T-helper 22 cell (primary cell): ENCODE measurements at regions not wholly inside any gene's neighbourhood (a gene's known extent, or its start where the extent isn't known, plus 50 kb on each side); places are given as distances from the start of the nearest gene placed in this dataset.
A peak's percentile ranks its signal among the peaks of the same experiment; 100 is the strongest.

Source experiments
- DNase-seq: peaks from one replicate; pipeline ENCODE4 v3.0.0-alpha.2; 2020; ENCODE audit warnings: low read depth

- no peak for DNase-seq
Observed at GRCh38 chr4:26140150-26140898, 180.5 kb upstream of the RBPJ start.

GRCh38 chr4:26141051-26141721 is 179.6 kb upstream of the RBPJ start:
- DNase-seq: no peak

DNA sequence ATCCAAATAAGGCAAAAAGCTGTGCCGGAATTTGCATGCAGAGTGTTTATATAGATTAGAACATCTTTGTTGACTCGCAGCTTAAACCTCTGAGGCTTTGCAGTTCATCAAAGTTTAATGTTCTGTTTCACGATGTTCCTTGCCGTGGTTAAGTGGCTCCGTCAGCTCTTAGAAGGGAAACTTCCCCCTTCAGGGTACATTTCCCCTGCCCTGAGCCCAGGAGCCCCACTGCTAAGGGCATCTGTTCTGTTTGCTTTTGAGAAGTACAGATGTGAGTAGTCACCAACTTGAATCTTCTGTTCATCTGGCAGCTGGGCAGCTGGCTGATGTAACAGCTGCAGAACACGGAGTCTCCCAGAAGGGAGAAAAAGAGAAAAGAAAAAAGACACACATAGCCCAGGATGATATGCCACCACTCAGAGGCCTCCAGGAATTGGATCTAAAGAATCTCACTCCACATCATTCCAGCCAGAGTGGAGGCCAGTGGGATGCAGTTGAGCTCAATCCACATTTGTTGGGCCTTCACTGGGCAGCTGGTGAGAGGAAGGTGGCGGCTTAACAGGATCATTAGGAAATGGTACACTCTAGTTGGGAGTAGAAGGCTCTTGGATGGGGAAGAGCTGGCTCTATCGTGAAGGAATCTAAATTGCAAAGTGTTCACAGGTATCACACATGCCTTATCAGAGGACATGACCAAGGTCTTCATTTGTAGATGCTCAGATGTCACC is 178.7 kb upstream of the RBPJ start:
- no peak for DNase-seq

DNA sequence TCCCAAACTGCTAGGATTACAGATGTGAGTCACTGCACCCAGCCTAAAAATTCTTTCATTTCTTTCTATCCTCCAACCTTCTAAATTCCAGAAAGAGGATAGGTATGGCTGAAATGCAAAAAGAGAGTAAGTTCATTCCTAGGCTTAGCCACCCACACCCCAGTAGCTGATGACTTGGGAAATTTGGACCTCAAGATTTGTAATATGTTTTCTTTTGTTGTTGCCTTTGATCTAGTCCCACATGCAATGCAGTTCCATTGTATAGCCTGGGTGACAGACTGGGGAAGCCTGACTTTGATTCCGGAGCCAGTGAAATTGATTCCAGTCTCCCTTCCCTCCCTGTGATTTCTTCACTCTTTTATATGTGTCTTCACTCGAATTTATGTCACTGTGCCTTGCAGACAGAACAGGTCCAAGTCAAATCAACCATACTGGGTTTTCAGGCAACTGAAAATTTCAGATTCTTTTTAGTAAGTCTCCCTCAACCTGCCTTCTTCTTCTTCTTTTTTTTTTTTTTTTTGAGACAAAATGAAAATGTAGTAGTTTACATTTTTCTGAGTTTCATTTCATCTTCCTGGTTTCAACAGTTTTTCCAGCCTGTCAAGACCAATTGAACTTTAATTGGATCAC is 176.2 kb upstream of the RBPJ start:
- no peak for DNase-seq

- DNase-seq: no peak
Observed at GRCh38 chr4:26145212-26145611, 175.6 kb upstream of the RBPJ start.

- DNase-seq: no peak
Observed at GRCh38 chr4:26148927-26149326, 171.9 kb upstream of the RBPJ start.

DNA sequence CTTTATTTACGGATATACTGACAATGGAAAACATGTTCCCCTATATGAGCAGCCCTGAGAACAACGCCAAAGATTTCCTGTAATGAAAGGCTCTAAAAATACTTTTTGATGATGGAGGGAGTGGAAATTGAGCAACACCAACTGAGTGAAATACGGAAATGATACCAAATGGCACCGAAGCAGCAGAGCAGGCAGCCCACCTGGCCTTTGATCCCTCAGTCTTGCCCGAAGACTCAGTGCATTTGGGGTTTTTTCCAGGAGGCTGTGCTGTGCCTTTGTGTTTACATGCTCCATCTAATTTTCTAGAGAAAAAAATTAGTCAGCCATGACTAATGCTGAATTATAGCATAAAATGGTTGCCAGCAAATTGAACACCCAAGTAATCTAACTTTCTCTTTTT is 169.9 kb upstream of the RBPJ start:
- DNase-seq: no peak

GRCh38 chr4:26151615-26152014 is 169.2 kb upstream of the RBPJ start:
- no peak for DNase-seq

DNA sequence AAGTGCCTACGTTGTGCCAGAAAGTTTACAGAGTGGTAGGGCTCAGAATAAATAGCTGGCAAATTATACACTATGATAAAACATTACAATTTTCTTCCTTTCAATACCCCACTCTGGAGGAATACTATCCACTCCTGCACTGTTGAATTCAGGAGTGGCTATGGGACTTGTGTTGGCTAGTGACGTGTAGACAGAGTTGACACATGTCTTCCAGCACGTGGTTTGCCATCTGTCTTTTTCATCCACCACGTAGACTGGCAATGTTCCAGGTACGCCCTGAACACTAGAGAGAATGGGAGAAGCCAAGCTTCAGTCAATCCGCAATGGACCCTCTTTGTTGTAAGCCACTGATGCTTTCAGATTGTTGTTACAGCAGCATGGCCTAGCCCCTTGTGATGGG is 168.8 kb upstream of the RBPJ start:
- DNase-seq: no peak

DNA sequence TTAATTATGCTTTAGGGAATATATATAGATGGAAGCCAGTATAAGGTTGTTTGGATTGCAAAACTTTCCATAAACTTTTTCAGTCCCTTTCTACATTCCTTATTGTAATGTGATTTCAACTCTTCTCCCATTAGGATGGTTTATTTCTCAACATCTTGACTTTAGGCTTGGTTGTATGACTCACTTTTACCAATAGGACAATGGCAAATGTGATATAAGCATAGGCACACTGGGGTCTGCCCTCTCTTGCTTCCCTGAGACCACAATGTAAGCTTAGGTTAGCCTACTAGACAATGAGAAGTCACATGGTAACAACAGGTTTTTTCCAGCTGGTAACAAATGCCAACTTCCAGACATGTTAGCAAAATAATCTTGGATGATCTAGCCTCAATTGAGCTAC is 163.3 kb upstream of the RBPJ start:
- no peak for DNase-seq

DNA sequence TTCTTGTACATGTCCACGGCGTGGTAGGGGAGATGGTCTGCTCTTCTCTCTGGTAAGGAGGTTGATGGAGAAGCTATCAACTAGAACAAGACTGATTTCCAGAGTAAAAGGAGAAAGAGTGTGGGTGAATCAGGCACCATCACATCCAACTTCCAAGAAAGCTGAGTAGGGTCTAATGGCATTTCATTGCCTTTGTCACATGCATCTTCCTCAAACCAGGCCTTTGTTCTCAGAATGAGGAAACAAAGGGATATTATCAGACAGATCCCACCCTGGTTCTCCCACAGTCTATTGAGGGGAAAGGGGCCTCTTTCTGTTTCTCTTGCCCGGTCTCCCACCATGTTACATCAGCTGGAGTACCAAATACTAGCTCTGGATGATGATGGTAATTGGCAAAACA is 160.2 kb upstream of the RBPJ start:
- no peak for DNase-seq

DNA sequence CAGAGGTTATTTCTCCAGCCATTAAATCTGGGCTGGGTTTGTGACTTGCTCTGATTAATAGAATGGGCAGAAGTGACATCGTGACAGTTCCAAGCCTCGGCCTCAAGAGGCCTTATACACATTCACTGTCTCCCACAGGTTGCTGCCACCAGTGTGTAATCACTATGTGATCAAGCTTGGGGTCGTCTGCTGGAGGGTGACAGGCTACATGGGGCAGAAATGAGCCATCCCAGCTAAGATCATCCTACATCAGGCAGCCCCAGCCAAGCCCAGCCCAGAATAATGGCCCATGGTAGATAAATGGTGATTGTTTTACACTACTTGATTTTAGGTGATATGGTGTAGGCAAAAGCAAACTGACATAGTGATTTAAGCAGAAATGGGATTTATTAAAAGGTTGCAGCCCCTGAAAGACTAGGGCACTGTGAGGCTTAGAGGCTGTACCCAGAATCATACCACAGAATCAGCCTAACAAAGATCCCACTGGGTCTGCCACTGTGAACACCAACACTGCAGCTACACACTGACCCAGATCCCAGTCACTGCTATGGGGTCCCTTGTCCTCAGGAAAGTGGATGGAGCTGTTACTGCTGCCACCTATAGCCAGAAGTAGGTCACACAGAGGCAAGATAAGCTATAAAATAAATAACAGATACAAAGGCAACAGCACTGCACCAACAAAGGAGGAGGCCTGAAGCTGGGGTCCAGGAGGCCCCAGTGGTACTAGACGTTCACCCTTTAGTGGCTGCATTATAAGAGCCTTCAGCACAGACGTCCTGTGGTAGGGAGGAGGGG is 159.6 kb upstream of the RBPJ start:
- no peak for DNase-seq

DNA sequence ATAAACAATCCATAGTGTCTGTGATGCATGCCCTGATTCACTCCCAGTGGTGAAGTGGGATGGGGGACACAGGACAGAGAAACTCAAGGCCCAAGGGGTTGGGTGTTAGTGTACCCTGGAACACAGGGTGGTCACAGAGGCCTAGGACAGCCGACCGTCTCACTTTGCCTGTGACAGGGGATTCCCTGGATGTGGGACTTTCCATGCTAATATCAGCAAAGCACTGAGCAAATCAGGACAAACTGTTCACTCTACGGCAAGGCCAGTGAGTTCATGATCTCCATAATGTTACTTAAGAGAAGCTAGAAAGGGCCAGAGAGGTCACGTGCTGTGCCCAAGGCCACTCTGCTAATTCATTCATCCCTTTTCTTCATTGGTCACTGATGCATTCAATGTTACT is 158.7 kb upstream of the RBPJ start:
- DNase-seq: no peak

DNA sequence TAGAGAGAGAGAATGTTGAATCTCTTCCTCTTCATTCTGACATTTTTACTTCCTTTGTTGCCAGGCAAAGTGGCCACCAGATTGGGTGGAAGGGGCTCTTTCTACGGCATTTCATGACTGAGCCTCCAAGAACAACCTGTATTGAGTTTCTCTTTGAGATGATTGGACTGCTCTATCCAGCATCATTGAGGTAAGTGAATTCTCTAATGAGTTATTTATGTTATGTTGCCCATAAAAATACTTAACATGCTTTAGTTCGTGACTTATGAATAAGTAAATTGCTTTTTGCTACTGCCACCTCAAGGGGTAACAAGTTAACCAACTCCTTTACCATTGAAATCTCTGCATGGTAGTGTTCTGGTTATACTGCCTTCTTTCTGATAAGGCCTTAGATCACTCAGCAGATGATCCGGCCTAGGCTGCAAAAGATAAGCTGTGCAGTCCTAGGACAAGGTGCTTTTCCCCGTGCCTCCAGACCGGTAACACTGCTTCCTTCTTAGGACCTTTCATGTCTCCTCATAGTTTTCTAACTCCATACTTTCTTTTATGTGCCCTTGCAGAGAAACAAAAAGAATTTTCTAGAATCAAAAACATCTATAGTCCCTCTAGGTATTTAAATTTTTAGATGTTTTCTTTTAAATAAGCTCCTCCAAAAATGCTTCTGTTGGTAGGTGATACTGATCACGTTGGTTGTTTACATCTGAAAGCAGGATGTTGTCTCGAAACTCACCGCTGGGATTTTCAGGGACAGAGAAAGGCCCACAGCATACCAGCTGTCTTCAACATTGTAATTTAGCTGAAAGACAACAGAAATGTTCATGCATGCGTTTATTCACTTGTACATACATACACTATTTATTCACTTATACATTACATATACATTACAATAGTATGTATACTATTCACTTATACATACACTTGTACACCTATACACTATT is 157.1 kb upstream of the RBPJ start:
- no peak for DNase-seq

DNA sequence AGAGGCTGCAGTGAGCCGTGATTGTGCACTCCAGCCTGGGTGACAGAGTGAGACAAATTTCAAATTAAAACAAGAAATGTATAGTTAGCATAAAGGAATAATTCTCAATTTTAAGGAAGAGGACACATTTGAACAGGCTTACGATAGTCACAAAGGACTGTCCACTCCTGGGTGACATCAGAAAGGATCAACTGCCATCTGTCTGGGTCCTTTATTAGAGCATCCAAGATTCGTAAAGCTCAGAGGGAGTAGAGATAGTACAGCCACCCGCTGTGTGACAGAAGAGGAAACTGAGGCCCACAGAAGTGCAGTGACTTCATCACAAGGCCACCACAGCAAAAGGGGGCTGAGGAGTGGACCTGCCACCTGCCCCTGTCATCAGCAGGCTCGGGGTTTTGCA is 149.3 kb upstream of the RBPJ start:
- no peak for DNase-seq

DNA sequence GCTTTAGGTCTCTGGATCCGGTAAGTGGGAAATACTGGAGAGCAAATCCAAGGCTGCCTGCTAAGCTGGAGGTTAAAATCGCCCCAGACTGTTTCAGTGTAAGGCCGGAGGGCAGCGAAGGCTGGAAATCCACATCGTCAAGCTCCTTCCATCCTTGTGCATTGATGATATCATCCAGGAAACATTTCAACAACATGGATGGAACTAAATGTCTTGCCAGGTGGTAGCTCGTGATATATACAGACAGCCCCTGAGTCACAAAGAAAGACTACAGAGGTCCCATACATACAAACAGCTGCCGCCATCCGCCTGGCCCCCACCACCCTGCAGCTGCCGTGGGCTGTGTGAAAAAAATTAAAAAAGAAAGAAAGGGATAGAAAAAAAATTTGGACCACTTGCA is 148.9 kb upstream of the RBPJ start:
- no peak for DNase-seq

GRCh38 chr4:26173619-26174018 is 147.2 kb upstream of the RBPJ start:
- DNase-seq: no peak

DNA sequence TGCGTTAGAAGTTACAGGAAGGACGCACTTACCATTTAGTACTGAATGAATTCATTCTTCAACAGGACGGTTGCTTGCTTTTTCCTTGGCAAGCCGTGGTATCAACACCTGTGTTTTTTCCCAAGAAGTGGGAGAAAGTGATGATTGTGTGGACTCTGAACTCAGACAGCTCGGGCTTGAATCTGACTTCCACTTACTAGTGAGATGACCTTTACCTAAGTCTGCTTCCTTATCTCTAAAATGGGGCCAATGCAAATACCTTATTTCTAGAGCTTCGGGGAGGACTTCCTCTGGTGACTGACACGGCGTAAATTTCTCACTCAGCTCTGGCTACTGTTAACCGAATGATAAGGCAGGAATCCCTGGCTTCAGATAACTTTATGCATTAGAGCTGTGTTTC is 146.8 kb upstream of the RBPJ start:
- DNase-seq: no peak

DNA sequence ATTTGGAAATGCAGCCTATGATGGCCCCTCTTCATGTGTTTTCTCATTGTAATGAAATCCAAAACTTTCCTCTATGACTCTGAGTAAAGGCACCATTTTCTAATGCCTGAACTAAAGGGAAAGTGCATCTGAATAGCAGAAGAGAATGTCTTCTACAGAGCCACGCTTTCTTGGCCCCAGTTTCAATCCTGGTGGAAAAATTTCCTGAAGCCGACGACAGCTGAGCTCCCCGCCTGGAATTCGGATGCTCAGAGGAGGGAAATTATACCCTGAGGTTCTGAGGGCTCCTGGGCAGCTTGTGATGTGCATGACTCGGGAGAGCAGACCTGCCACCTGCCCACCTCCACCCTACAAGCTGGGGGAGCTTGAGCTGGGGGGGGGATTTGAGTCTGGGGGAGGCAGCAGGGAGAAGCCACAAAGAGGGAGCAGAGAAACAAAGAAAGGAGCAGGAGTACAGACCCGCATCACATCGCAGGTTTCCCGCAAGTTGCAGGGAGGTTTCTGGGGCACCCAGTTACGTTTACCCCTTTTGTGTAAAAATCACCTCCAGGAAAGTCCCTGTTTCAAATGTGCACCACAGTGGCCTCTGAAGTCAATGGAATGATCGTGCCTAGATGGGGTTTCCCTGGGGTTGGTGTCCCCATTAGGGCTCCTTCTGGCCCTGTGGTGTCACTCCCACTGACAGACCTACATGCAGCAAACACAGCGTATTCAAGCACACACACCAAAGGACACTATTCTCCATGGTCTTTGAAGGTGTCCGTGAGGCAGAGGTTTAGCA is 145.6 kb upstream of the RBPJ start:
- DNase-seq: peak; percentile 31

DNA sequence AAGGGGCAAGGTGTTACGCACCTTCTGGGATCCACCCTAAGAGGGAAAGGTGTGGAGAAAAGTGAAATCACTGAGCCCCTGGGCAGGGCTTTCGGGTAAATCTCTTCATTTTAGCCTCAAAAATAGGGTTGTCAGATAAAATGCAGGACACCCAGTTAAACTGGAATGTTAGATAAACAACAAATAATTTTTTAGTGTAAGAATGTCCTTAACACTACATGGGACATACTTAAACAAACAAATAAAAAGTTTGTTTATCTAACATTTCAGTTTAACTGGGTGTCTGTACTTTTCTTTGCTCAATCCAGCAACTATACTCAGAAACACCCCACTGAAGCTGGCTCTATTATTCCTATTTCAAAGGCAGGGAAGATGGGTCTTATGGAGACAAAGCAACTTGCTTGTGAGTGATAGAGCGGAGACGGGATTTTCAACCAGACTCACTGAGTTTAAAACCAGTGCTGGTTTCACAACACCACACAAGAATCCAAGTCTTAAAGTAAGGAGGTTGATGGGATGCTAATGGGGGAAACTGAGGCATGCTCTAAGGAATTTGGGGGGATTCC is 144.8 kb upstream of the RBPJ start:
- DNase-seq: no peak
